ENCODE measurements at regions not wholly inside any gene's neighbourhood (a gene's known extent, or its start where the extent isn't known, plus 50 kb on each side); places are given as distances from the start of the nearest gene placed in this dataset.

GRCh38 chr5:4422247-4422646 is 717.9 kb upstream of the ADAMTS16 start:
- H3K27ac ChIP-seq (ENCODE audit: low read length): no peak overlapping the region
- no peaks in the 10 kb centered on the region for H3K4me1 ChIP-seq (ENCODE audit: control insufficient read depth, low read depth, low read length)

GRCh38 chr5:4424895-4425294 is 715.2 kb upstream of the ADAMTS16 start:
- H3K9ac ChIP-seq (ENCODE audit: low read length): no peak overlapping the region
- H3K27ac ChIP-seq (ENCODE audit: low read length): no peak overlapping the region
- no peaks in the 10 kb centered on the region for H3K36me3 ChIP-seq (ENCODE audit: control insufficient read depth, low read depth, low read length)
- no peaks in the 10 kb centered on the region for H3K4me1 ChIP-seq (ENCODE audit: control insufficient read depth, low read depth, low read length)
- H3K4me3 ChIP-seq (ENCODE audit: low read length): no peak overlapping the region
- H3K9me3 ChIP-seq (ENCODE audit: control insufficient read depth, low read depth, low read length): no peaks in the 10 kb centered on the region
- H3K27me3 ChIP-seq (ENCODE audit: control insufficient read depth, insufficient read depth, low read length): no peaks in the 10 kb centered on the region

More at GRCh38 chr5:4422247-4422646, 717.9 kb upstream of the ADAMTS16 start:
- no peaks in the 10 kb centered on the region for H3K9me3 ChIP-seq (ENCODE audit: control insufficient read depth, low read depth, low read length)
- H3K4me3 ChIP-seq (ENCODE audit: low read length): no peak overlapping the region
- no peaks in the 10 kb centered on the region for H3K36me3 ChIP-seq (ENCODE audit: control insufficient read depth, low read depth, low read length)
- H3K27me3 ChIP-seq (ENCODE audit: control insufficient read depth, insufficient read depth, low read length): no peaks in the 10 kb centered on the region
- H3K9ac ChIP-seq (ENCODE audit: low read length): no peak overlapping the region

- H3K36me3 ChIP-seq (ENCODE audit: control insufficient read depth, low read depth, low read length): no peaks in the 10 kb centered on the region
- H3K27ac ChIP-seq (ENCODE audit: low read length): no peak overlapping the region
- no peak overlapping the region for H3K4me3 ChIP-seq (ENCODE audit: low read length)
- H3K4me1 ChIP-seq (ENCODE audit: control insufficient read depth, low read depth, low read length): no peaks in the 10 kb centered on the region
- no peaks in the 10 kb centered on the region for H3K9me3 ChIP-seq (ENCODE audit: control insufficient read depth, low read depth, low read length)
- no peak overlapping the region for H3K9ac ChIP-seq (ENCODE audit: low read length)
- no peaks in the 10 kb centered on the region for H3K27me3 ChIP-seq (ENCODE audit: control insufficient read depth, insufficient read depth, low read length)
Observed at GRCh38 chr5:4440536-4440935, 699.6 kb upstream of the ADAMTS16 start.

- H3K4me3 ChIP-seq (ENCODE audit: low read length): no peak overlapping the region
- H3K4me1 ChIP-seq (ENCODE audit: control insufficient read depth, low read depth, low read length): no peaks in the 10 kb centered on the region
- no peak overlapping the region for H3K9ac ChIP-seq (ENCODE audit: low read length)
- H3K27ac ChIP-seq (ENCODE audit: low read length): no peak overlapping the region
- H3K9me3 ChIP-seq (ENCODE audit: control insufficient read depth, low read depth, low read length): peaks cover 3% of the 10 kb centered on the region
- no peaks in the 10 kb centered on the region for H3K36me3 ChIP-seq (ENCODE audit: control insufficient read depth, low read depth, low read length)
- H3K27me3 ChIP-seq (ENCODE audit: control insufficient read depth, insufficient read depth, low read length): no peaks in the 10 kb centered on the region
Observed at GRCh38 chr5:4442221-4442620, 697.9 kb upstream of the ADAMTS16 start.

GRCh38 chr5:4447657-4448056 is 692.5 kb upstream of the ADAMTS16 start:
- peaks cover 4% of the 10 kb centered on the region for H3K9me3 ChIP-seq (ENCODE audit: control insufficient read depth, low read depth, low read length)
- no peaks in the 10 kb centered on the region for H3K27me3 ChIP-seq (ENCODE audit: control insufficient read depth, insufficient read depth, low read length)
- no peaks in the 10 kb centered on the region for H3K36me3 ChIP-seq (ENCODE audit: control insufficient read depth, low read depth, low read length)
- H3K4me1 ChIP-seq (ENCODE audit: control insufficient read depth, low read depth, low read length): no peaks in the 10 kb centered on the region
- H3K4me3 ChIP-seq (ENCODE audit: low read length): no peak overlapping the region
- no peak overlapping the region for H3K27ac ChIP-seq (ENCODE audit: low read length)
- H3K9ac ChIP-seq (ENCODE audit: low read length): no peak overlapping the region

- Histone ChIP-seq H3K27me3 (ENCODE audit: control insufficient read depth, insufficient read depth, low read length) (no peaks in the 10 kb centered on the region), H3K4me1 (ENCODE audit: control insufficient read depth, low read depth, low read length) (no peaks in the 10 kb centered on the region), H3K27ac (ENCODE audit: low read length) (no peak overlapping the region), H3K9ac (ENCODE audit: low read length) (no peak overlapping the region), H3K36me3 (ENCODE audit: control insufficient read depth, low read depth, low read length) (no peaks in the 10 kb centered on the region), H3K4me3 (ENCODE audit: low read length) (no peak overlapping the region), H3K9me3 (ENCODE audit: control insufficient read depth, low read depth, low read length) (no peaks in the 10 kb centered on the region)
Observed at GRCh38 chr5:4453655-4454054, 686.5 kb upstream of the ADAMTS16 start.

GRCh38 chr5:4479426-4479825 is 660.7 kb upstream of the ADAMTS16 start:
- H3K4me1 ChIP-seq (ENCODE audit: control insufficient read depth, low read depth, low read length): peaks cover 4% of the 10 kb centered on the region
- H3K4me3 ChIP-seq (ENCODE audit: low read length): no peak overlapping the region
- H3K27ac ChIP-seq (ENCODE audit: low read length): no peak overlapping the region
- no peak overlapping the region for H3K9ac ChIP-seq (ENCODE audit: low read length)
- no peaks in the 10 kb centered on the region for H3K27me3 ChIP-seq (ENCODE audit: control insufficient read depth, insufficient read depth, low read length)
- no peaks in the 10 kb centered on the region for H3K9me3 ChIP-seq (ENCODE audit: control insufficient read depth, low read depth, low read length)
- no peaks in the 10 kb centered on the region for H3K36me3 ChIP-seq (ENCODE audit: control insufficient read depth, low read depth, low read length)

- no peaks in the 10 kb centered on the region for H3K9me3 ChIP-seq (ENCODE audit: control insufficient read depth, low read depth, low read length)
- H3K4me1 ChIP-seq (ENCODE audit: control insufficient read depth, low read depth, low read length): peaks cover 3% of the 10 kb centered on the region
- H3K27ac ChIP-seq (ENCODE audit: low read length): no peak overlapping the region
- no peaks in the 10 kb centered on the region for H3K36me3 ChIP-seq (ENCODE audit: control insufficient read depth, low read depth, low read length)
- no peak overlapping the region for H3K9ac ChIP-seq (ENCODE audit: low read length)
- no peaks in the 10 kb centered on the region for H3K27me3 ChIP-seq (ENCODE audit: control insufficient read depth, insufficient read depth, low read length)
- H3K4me3 ChIP-seq (ENCODE audit: low read length): no peak overlapping the region
Observed at GRCh38 chr5:4480528-4481349, 659.4 kb upstream of the ADAMTS16 start.

GRCh38 chr5:4487581-4487980 is 652.5 kb upstream of the ADAMTS16 start:
- no peak overlapping the region for H3K9ac ChIP-seq (ENCODE audit: low read length)
- H3K27me3 ChIP-seq (ENCODE audit: control insufficient read depth, insufficient read depth, low read length): no peaks in the 10 kb centered on the region
- no peaks in the 10 kb centered on the region for H3K9me3 ChIP-seq (ENCODE audit: control insufficient read depth, low read depth, low read length)

GRCh38 chr5:4511996-4512656 is 628.0 kb upstream of the ADAMTS16 start:
- H3K27me3 ChIP-seq (ENCODE audit: control insufficient read depth, insufficient read depth, low read length): no peaks in the 10 kb centered on the region
- H3K27ac ChIP-seq (ENCODE audit: low read length): no peak overlapping the region
- no peaks in the 10 kb centered on the region for H3K4me1 ChIP-seq (ENCODE audit: control insufficient read depth, low read depth, low read length)
- no peaks in the 10 kb centered on the region for H3K36me3 ChIP-seq (ENCODE audit: control insufficient read depth, low read depth, low read length)
- H3K9me3 ChIP-seq (ENCODE audit: control insufficient read depth, low read depth, low read length): no peaks in the 10 kb centered on the region
- H3K4me3 ChIP-seq (ENCODE audit: low read length): no peak overlapping the region
- H3K9ac ChIP-seq (ENCODE audit: low read length): no peak overlapping the region

More at GRCh38 chr5:4487581-4487980, 652.5 kb upstream of the ADAMTS16 start:
- H3K4me1 ChIP-seq (ENCODE audit: control insufficient read depth, low read depth, low read length): no peaks in the 10 kb centered on the region
- no peak overlapping the region for H3K4me3 ChIP-seq (ENCODE audit: low read length)
- H3K36me3 ChIP-seq (ENCODE audit: control insufficient read depth, low read depth, low read length): no peaks in the 10 kb centered on the region
- H3K27ac ChIP-seq (ENCODE audit: low read length): no peak overlapping the region

GRCh38 chr5:4513381-4513780 is 626.7 kb upstream of the ADAMTS16 start:
- H3K36me3 ChIP-seq (ENCODE audit: control insufficient read depth, low read depth, low read length): no peaks in the 10 kb centered on the region
- H3K9ac ChIP-seq (ENCODE audit: low read length): no peak overlapping the region
- no peaks in the 10 kb centered on the region for H3K9me3 ChIP-seq (ENCODE audit: control insufficient read depth, low read depth, low read length)
- no peak overlapping the region for H3K4me3 ChIP-seq (ENCODE audit: low read length)
- no peaks in the 10 kb centered on the region for H3K27me3 ChIP-seq (ENCODE audit: control insufficient read depth, insufficient read depth, low read length)
- H3K4me1 ChIP-seq (ENCODE audit: control insufficient read depth, low read depth, low read length): no peaks in the 10 kb centered on the region
- H3K27ac ChIP-seq (ENCODE audit: low read length): no peak overlapping the region
